ENCODE measurements at regions not wholly inside any gene's neighbourhood (a gene's known extent, or its start where the extent isn't known, plus 50 kb on each side); places are given as distances from the start of the nearest gene placed in this dataset.

DNA sequence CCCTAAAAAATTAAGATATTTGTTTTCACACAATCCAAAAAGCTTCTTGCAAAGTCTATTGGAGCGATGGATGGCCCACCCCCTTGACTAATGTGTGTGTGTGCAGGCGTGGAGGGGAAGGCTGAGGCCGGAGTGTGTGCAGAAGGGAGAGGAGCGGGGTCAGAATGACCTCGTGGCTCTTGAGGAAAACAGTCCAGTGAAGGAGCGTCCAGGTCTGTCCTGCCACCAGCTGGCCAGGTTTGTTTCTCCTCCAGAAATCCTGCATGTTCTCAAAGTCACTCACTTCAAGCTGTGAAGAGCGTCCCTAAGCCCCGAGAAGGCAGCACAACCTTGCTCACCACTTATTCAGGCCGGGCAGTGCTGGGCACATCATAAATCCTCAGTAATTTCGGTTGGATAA lies 69.5 kb upstream of the SSX2IP start:
- TF ChIP-seq, protein P1, sequence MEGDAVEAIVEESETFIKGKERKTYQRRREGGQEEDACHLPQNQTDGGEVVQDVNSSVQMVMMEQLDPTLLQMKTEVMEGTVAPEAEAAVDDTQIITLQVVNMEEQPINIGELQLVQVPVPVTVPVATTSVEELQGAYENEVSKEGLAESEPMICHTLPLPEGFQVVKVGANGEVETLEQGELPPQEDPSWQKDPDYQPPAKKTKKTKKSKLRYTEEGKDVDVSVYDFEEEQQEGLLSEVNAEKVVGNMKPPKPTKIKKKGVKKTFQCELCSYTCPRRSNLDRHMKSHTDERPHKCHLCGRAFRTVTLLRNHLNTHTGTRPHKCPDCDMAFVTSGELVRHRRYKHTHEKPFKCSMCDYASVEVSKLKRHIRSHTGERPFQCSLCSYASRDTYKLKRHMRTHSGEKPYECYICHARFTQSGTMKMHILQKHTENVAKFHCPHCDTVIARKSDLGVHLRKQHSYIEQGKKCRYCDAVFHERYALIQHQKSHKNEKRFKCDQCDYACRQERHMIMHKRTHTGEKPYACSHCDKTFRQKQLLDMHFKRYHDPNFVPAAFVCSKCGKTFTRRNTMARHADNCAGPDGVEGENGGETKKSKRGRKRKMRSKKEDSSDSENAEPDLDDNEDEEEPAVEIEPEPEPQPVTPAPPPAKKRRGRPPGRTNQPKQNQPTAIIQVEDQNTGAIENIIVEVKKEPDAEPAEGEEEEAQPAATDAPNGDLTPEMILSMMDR (IDR thresholded peaks at IDR 0.05 in 8 of 11, conservative IDR thresholded peaks at IDR 0.05 in 3 of 11), result no peak
- TF ChIP-seq POLR2A (IDR thresholded peaks at IDR 0.05), result no peak
